ENCODE measurements at regions not wholly inside any gene's neighbourhood (a gene's known extent, or its start where the extent isn't known, plus 50 kb on each side); places are given as distances from the start of the nearest gene placed in this dataset.

DNA sequence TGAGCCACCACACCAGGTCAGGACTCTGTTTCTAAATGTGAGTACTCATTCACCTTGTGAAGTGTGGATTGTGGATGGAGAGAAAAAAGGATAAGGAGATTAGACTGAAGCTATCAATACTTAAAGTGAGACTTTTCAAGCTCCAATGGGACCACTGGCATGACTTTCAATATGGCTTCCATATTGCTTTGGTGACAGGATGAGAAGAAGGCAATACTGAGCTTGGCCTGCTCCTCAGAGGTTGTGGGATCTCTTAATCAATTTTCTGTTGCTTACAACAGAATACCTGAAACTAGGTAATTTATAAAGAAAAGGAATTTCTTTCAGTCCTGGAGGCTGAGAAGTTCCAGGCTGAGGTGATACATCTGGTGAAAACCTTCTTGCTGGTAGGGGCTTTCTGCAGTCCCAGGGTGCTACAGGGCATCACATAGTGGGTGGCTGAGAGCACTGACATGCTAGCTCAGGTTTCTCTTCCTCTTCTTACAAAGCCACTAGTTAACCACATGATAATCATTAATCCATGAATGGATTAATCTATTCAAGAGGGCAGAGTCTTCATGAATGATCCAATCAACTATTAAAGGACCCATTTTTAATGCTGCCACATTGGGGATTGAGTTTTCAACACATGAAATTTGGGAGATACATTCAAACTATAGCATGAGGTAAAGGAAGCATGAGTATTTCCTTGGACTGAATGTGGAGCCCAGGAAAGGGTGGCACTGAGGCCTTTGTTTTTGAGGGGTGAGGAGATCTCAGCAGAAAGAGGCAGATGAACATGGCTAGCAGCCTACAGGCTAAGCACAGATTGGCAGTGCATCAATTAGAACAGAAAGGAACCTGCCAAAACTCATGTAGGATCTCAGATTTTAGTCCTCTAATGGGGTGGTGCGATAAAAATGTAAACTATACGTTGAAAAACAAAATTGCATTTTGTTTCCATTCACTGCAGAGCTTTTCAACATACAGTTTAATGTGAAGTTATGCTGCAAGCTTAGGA, 274.5 kb downstream of the PIK3C3 start:
- Histone ChIP-seq H3K36me3 (ENCODE audit: control insufficient read depth, insufficient read depth, low read length) (no peaks in the 10 kb centered on the region), H3K4me2 (ENCODE audit: extremely low read depth, insufficient read depth, low read length) (no peak overlapping the region), H3K27ac (ENCODE audit: insufficient read depth, low read length) (no peak overlapping the region), H4K20me1 (ENCODE audit: control insufficient read depth, extremely low read depth, insufficient read depth, low read length) (no peaks in the 10 kb centered on the region), H3K4me3 (replicated peaks in 1 of 4; ENCODE audit: control extremely low read depth in 1 of 4, insufficient read depth in 1 of 4, low read depth in 3 of 4, low read length in 4 of 4) (no peak overlapping the region), H3K79me2 (ENCODE audit: control insufficient read depth, insufficient read depth, low read length) (no peaks in the 10 kb centered on the region), H3K9ac (ENCODE audit: insufficient read depth, low read length) (no peak overlapping the region), H3K27me3 (ENCODE audit: control insufficient read depth, insufficient read depth, low read length) (no peaks in the 10 kb centered on the region), H3K9me3 (ENCODE audit: control insufficient read depth, insufficient read depth, low read depth, low read length) (no peaks in the 10 kb centered on the region), H2AFZ (ENCODE audit: low read length) (no peak overlapping the region), H3K4me1 (ENCODE audit: control insufficient read depth, extremely low read depth, insufficient read depth, low read length) (no peaks in the 10 kb centered on the region)
- DNase-seq (ENCODE audit: low read depth in 2 of 2), result no peak
- no peak for TF ChIP-seq EZH2 (IDR thresholded peaks at IDR 0.05; ENCODE audit: low read length, missing control alignments)
- TF ChIP-seq, protein P1, sequence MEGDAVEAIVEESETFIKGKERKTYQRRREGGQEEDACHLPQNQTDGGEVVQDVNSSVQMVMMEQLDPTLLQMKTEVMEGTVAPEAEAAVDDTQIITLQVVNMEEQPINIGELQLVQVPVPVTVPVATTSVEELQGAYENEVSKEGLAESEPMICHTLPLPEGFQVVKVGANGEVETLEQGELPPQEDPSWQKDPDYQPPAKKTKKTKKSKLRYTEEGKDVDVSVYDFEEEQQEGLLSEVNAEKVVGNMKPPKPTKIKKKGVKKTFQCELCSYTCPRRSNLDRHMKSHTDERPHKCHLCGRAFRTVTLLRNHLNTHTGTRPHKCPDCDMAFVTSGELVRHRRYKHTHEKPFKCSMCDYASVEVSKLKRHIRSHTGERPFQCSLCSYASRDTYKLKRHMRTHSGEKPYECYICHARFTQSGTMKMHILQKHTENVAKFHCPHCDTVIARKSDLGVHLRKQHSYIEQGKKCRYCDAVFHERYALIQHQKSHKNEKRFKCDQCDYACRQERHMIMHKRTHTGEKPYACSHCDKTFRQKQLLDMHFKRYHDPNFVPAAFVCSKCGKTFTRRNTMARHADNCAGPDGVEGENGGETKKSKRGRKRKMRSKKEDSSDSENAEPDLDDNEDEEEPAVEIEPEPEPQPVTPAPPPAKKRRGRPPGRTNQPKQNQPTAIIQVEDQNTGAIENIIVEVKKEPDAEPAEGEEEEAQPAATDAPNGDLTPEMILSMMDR (conservative IDR thresholded peaks at IDR 0.05 in 1 of 2, IDR thresholded peaks at IDR 0.05 in 1 of 2; ENCODE audit: low read depth in 1 of 2, low read length in 2 of 2), result no peak

DNA sequence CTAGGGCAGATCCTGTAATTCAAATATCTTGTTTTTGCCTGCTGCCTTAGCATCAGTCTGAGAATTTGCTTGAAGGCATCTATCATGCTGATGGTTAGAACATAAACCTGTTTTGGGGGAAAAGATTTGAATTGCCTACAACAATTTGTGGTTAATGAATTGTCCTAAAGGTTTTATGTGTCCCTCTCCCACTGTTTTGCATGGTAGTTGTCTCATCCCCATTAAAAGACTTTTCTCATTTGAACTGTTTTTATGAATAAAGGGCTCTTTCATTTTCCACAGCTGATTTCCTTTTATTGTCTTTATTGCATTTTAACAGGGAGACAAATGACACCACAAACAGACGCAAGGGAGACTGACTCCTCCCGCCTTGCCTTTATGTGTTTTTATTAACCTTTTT, 275.6 kb downstream of the PIK3C3 start:
- Histone ChIP-seq H3K4me1 (ENCODE audit: control insufficient read depth, extremely low read depth, insufficient read depth, low read length) (no peaks in the 10 kb centered on the region), H3K27me3 (ENCODE audit: control insufficient read depth, insufficient read depth, low read length) (no peaks in the 10 kb centered on the region), H3K4me2 (ENCODE audit: extremely low read depth, insufficient read depth, low read length) (no peak overlapping the region), H3K9me3 (ENCODE audit: control insufficient read depth, insufficient read depth, low read depth, low read length) (no peaks in the 10 kb centered on the region), H4K20me1 (ENCODE audit: control insufficient read depth, extremely low read depth, insufficient read depth, low read length) (no peaks in the 10 kb centered on the region), H2AFZ (ENCODE audit: low read length) (no peak overlapping the region), H3K27ac (ENCODE audit: insufficient read depth, low read length) (no peak overlapping the region), H3K36me3 (ENCODE audit: control insufficient read depth, insufficient read depth, low read length) (no peaks in the 10 kb centered on the region), H3K9ac (ENCODE audit: insufficient read depth, low read length) (no peak overlapping the region), H3K79me2 (ENCODE audit: control insufficient read depth, insufficient read depth, low read length) (no peaks in the 10 kb centered on the region), H3K4me3 (replicated peaks in 1 of 4; ENCODE audit: control extremely low read depth in 1 of 4, insufficient read depth in 1 of 4, low read depth in 3 of 4, low read length in 4 of 4) (no peak overlapping the region)
- TF ChIP-seq, protein P1 (conservative IDR thresholded peaks at IDR 0.05 in 1 of 2, IDR thresholded peaks at IDR 0.05 in 1 of 2; ENCODE audit: low read depth in 1 of 2, low read length in 2 of 2), result no peak
- TF ChIP-seq EZH2 (IDR thresholded peaks at IDR 0.05; ENCODE audit: low read length, missing control alignments), result no peak
- no peak for DNase-seq (ENCODE audit: low read depth in 2 of 2)

DNA sequence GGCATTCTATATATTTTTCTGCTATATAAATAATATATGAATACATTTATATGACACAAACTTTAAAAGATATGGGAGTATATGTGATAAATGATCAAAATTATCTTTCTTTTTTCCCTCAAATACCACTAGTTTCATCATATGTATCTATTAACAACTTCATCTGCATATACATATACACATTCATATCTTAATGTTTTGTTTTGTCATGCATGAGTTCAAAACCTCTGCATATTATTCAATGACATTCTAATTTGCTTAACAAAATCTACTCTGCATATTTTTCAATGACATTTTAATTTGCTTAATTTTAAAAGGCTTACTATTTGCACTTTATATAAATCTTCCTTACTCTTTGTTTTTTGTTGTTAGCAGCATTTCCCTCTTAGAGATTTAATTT, 276.2 kb downstream of the PIK3C3 start:
- H3K36me3 ChIP-seq (ENCODE audit: control insufficient read depth, insufficient read depth, low read length), result no peaks in the 10 kb centered on the region
- no peak for DNase-seq (ENCODE audit: low read depth in 2 of 2)
- H3K4me2 ChIP-seq (ENCODE audit: extremely low read depth, insufficient read depth, low read length), result no peak overlapping the region
- H4K20me1 ChIP-seq (ENCODE audit: control insufficient read depth, extremely low read depth, insufficient read depth, low read length), result no peaks in the 10 kb centered on the region
- H3K9me3 ChIP-seq (ENCODE audit: control insufficient read depth, insufficient read depth, low read depth, low read length), result no peaks in the 10 kb centered on the region
- H3K4me3 ChIP-seq (replicated peaks in 1 of 4; ENCODE audit: control extremely low read depth in 1 of 4, insufficient read depth in 1 of 4, low read depth in 3 of 4, low read length in 4 of 4), result no peak overlapping the region
- H3K9ac ChIP-seq (ENCODE audit: insufficient read depth, low read length), result no peak overlapping the region
- no peaks in the 10 kb centered on the region for H3K4me1 ChIP-seq (ENCODE audit: control insufficient read depth, extremely low read depth, insufficient read depth, low read length)
- TF ChIP-seq, protein P1 (conservative IDR thresholded peaks at IDR 0.05 in 1 of 2, IDR thresholded peaks at IDR 0.05 in 1 of 2; ENCODE audit: low read depth in 1 of 2, low read length in 2 of 2), result no peak
- no peak for TF ChIP-seq EZH2 (IDR thresholded peaks at IDR 0.05; ENCODE audit: low read length, missing control alignments)
- H3K27ac ChIP-seq (ENCODE audit: insufficient read depth, low read length), result no peak overlapping the region
- no peaks in the 10 kb centered on the region for H3K27me3 ChIP-seq (ENCODE audit: control insufficient read depth, insufficient read depth, low read length)
- H2AFZ ChIP-seq (ENCODE audit: low read length), result no peak overlapping the region
- H3K79me2 ChIP-seq (ENCODE audit: control insufficient read depth, insufficient read depth, low read length), result no peaks in the 10 kb centered on the region

Measured in fibroblast of lung (primary cell).